SU-DHL-6 (cell line): ENCODE measurements at regions not wholly inside any gene's neighbourhood (a gene's known extent, or its start where the extent isn't known, plus 50 kb on each side); places are given as distances from the start of the nearest gene placed in this dataset.

Experiments
- H2AFZ ChIP-seq: fragments of 200-600 bp; sonication (generic); 2 replicates; pipeline ENCODE4 v1.6.1; 2014; ENCODE audit warnings: low read depth, mild to moderate bottlenecking, moderate library complexity, mixed read lengths, antibody characterized with exemption, low read length; ENCODE audit not compliant: severe bottlenecking
- H3F3A ChIP-seq: fragments of 200-600 bp; shearing (Covaris generic); 2 replicates; pipeline ENCODE4 v1.6.0; 2016; ENCODE audit warnings: antibody characterized with exemption, mild to moderate bottlenecking; ENCODE audit not compliant: insufficient read depth
- H3K27ac ChIP-seq: fragments of 200-600 bp; sonication (generic); 2 replicates; pipeline ENCODE4 v1.5.1; 2016; ENCODE audit warnings: low read depth, mild to moderate bottlenecking, low read length, moderate library complexity, mixed read lengths
- H3K27me3 ChIP-seq: fragments of 200-600 bp; sonication (generic), shearing (Covaris generic); 2 replicates; pipeline ENCODE4 v1.6.0; 2014; ENCODE audit warnings: mild to moderate bottlenecking, low read length
- H3K36me3 ChIP-seq: fragments of 200-600 bp; sonication (generic); 2 replicates; pipeline ENCODE4 v1.6.1; 2014; ENCODE audit warnings: mild to moderate bottlenecking, low read length, mixed read lengths
- H3K4me2 ChIP-seq: fragments of 300-600, 200-600 bp; shearing (Covaris generic), sonication (generic); 2 replicates; pipeline ENCODE4 v1.6.0; 2014; ENCODE audit warnings: low read length, low read depth, mild to moderate bottlenecking; ENCODE audit not compliant: poor library complexity, severe bottlenecking
- H3K4me3 ChIP-seq: fragments of 200-600 bp; sonication (generic); 2 replicates; pipeline ENCODE4 v1.5.1; 2014; ENCODE audit warnings: antibody characterized with exemption, low read length, mild to moderate bottlenecking, mixed read lengths; ENCODE audit not compliant: insufficient read depth, poor library complexity, severe bottlenecking
- H3K79me2 ChIP-seq: fragments of 200-600 bp; sonication (generic); 2 replicates; pipeline ENCODE4 v1.6.1; 2014; ENCODE audit warnings: mild to moderate bottlenecking, low read length, moderate library complexity; ENCODE audit not compliant: insufficient read depth
- H3K9ac ChIP-seq: fragments of 200-600 bp; sonication (generic); 2 replicates; pipeline ENCODE4 v1.7.0; 2014; ENCODE audit warnings: mild to moderate bottlenecking, low read length
- H3K9me2 ChIP-seq: fragments of 200-600 bp; sonication (generic); replicated peaks from 2 replicates; pipeline ENCODE4 v1.6.1; 2014; ENCODE audit warnings: low read length; ENCODE audit not compliant: insufficient read depth
- H3K9me3 ChIP-seq: fragments of 200-600 bp; sonication (generic); 2 replicates; pipeline ENCODE4 v1.6.1; 2014; ENCODE audit warnings: low read length, mixed read lengths; ENCODE audit not compliant: insufficient read depth
- H4K20me1 ChIP-seq: fragments of 200-600 bp; sonication (generic); 2 replicates; pipeline ENCODE4 v1.6.1; 2014; ENCODE audit warnings: low read depth, mild to moderate bottlenecking, antibody characterized with exemption, low read length, moderate library complexity, mixed read lengths
- EZH2phosphoT487 ChIP-seq: fragments of 200-600 bp; sonication (generic), shearing (Covaris generic); conservative IDR thresholded peaks from 2 replicates; pipeline ENCODE4 v1.6.1; 2018; ENCODE audit warnings: mild to moderate bottlenecking, antibody characterized with exemption, low read length, moderate library complexity, mixed read lengths
- TF ChIP-seq, protein P1 (sequence below): fragments of 200-600 bp; sonication (generic); IDR thresholded peaks from one replicate; pipeline ENCODE4 v1.5.1; 2017; ENCODE audit warnings: antibody characterized with exemption, mild to moderate bottlenecking, low read length, moderate library complexity; ENCODE audit not compliant: insufficient read depth, poor library complexity, severe bottlenecking

DNA sequence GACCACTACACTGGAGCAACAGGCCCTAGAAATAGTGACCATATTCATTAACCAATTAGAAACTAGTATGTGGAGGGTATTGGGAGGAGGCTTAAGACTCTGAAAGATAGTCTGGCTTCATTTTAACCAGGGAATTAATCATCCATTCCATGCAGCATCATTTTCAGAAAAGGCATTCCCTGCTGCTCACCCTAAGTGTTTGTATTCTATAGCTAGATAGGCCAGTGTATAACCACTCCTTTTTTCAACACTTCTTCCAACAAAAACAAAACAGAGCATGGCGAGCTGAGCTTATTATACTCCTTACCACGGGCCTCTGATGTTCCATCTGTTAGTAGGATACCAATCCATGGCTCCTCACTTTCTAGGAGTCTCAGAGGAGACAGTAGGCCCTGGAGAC, 112.0 kb upstream of the PKDCC start:
- no peaks in the 10 kb centered on the region for H3K9me2 ChIP-seq
- TF ChIP-seq EZH2phosphoT487 = no peak
- TF ChIP-seq, protein P1, sequence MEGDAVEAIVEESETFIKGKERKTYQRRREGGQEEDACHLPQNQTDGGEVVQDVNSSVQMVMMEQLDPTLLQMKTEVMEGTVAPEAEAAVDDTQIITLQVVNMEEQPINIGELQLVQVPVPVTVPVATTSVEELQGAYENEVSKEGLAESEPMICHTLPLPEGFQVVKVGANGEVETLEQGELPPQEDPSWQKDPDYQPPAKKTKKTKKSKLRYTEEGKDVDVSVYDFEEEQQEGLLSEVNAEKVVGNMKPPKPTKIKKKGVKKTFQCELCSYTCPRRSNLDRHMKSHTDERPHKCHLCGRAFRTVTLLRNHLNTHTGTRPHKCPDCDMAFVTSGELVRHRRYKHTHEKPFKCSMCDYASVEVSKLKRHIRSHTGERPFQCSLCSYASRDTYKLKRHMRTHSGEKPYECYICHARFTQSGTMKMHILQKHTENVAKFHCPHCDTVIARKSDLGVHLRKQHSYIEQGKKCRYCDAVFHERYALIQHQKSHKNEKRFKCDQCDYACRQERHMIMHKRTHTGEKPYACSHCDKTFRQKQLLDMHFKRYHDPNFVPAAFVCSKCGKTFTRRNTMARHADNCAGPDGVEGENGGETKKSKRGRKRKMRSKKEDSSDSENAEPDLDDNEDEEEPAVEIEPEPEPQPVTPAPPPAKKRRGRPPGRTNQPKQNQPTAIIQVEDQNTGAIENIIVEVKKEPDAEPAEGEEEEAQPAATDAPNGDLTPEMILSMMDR = no peak
- no peaks in the 10 kb centered on the region for H3K9me3 ChIP-seq

DNA sequence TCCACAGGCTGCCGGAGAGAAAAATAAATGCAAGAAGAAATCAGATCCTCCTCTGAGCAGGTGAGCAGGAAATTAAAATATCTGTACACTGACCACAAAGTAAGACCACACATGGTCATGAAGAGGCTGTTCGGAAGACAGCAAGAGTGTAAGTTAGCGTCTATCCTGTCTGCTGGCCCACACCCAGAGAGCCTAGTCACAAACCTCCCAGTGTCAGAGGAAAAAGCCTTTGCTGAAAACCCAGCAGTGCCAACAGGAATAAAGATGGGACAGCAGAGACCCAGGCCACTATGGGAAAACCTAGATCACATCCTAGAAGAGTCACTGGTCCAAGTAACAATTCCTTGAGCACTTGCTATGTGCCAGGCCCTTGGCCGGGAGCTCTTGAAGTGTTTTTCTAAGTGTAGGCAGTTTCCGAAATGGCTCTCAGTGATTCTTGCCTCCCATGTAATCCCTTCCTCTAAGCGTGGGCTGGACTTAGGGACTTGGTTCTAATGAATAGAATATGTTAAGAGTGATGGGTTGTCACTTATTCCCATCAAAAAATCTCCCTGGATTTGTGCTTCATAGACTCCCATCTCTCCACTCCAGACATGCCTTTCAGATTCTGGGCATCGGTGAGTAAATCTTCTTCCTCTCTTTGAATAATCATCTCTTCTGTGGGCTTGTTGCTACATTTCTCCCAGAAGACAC, 110.9 kb upstream of the PKDCC start:
- Histone ChIP-seq H3F3A (no peaks in the 10 kb centered on the region), H3K79me2 (no peaks in the 10 kb centered on the region), H3K36me3 (no peaks in the 10 kb centered on the region), H3K27ac (no peak overlapping the region), H3K27me3 (no peaks in the 10 kb centered on the region), H2AFZ (no peak overlapping the region), H3K9me2 (no peaks in the 10 kb centered on the region), H3K4me2 (no peak overlapping the region), H3K4me3 (no peak overlapping the region), H3K9ac (no peak overlapping the region), H3K9me3 (no peaks in the 10 kb centered on the region), H4K20me1 (no peaks in the 10 kb centered on the region)
- no peak for TF ChIP-seq EZH2phosphoT487
- TF ChIP-seq, protein P1 = no peak

More for the DNA sequence above, 112.0 kb upstream of the PKDCC start:
- no peaks in the 10 kb centered on the region for H3K27me3 ChIP-seq
- no peak overlapping the region for H3K4me3 ChIP-seq
- H3F3A ChIP-seq = no peaks in the 10 kb centered on the region
- H3K9ac ChIP-seq = no peak overlapping the region
- no peak overlapping the region for H3K4me2 ChIP-seq
- no peaks in the 10 kb centered on the region for H4K20me1 ChIP-seq
- H2AFZ ChIP-seq = no peak overlapping the region
- no peaks in the 10 kb centered on the region for H3K79me2 ChIP-seq
- H3K36me3 ChIP-seq = no peaks in the 10 kb centered on the region
- no peak overlapping the region for H3K27ac ChIP-seq

DNA sequence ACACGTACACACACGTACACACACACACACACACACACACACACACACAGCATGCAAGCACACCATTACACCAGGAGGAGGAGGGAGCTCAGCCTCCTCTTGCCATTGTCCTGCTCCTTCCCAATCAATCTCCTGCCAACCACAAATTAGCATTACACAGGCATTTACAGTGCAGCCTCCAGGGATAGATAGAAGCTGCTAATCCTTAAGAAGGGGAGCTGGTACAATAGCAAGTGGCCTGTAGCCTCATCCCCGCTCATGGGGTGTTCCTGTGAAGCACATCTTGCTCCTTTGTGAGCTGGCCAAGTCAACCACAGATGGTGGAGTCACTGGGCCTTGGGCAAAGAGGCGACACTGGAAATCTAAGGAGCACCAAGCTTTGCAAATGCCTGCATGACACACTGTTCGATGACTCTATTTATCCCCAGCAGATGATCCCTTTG, 110.3 kb upstream of the PKDCC start:
- Histone ChIP-seq H3K4me2 (no peak overlapping the region), H2AFZ (no peak overlapping the region), H3K9ac (no peak overlapping the region), H3F3A (no peaks in the 10 kb centered on the region), H3K27ac (no peak overlapping the region), H3K36me3 (no peaks in the 10 kb centered on the region), H3K79me2 (no peaks in the 10 kb centered on the region), H3K27me3 (no peaks in the 10 kb centered on the region), H3K4me3 (no peak overlapping the region), H3K9me2 (no peaks in the 10 kb centered on the region), H3K9me3 (no peaks in the 10 kb centered on the region), H4K20me1 (no peaks in the 10 kb centered on the region)
- TF ChIP-seq EZH2phosphoT487 = no peak
- TF ChIP-seq, protein P1 = no peak
